ENCODE measurements at regions not wholly inside any gene's neighbourhood (a gene's known extent, or its start where the extent isn't known, plus 50 kb on each side); places are given as distances from the start of the nearest gene placed in this dataset.
"Not testable (repeated sequence)": the region's sequence is repeated elsewhere in the genome, so short reads cannot be mapped to it uniquely, and the experiment has no call there.

- H3K4me1 Mint-ChIP-seq: no peaks in the 10 kb centered on the region
- H3K27me3 Mint-ChIP-seq: no peaks in the 10 kb centered on the region
- H3K27ac Mint-ChIP-seq: no peak overlapping the region
- POLR2A ChIA-PET: no interaction called here
- intact Hi-C loops (cut with micrococcal nuclease): no loop called here
- H3K36me3 Mint-ChIP-seq (ENCODE audit: low read depth): no peaks in the 10 kb centered on the region
- TF ChIP-seq, protein P1, sequence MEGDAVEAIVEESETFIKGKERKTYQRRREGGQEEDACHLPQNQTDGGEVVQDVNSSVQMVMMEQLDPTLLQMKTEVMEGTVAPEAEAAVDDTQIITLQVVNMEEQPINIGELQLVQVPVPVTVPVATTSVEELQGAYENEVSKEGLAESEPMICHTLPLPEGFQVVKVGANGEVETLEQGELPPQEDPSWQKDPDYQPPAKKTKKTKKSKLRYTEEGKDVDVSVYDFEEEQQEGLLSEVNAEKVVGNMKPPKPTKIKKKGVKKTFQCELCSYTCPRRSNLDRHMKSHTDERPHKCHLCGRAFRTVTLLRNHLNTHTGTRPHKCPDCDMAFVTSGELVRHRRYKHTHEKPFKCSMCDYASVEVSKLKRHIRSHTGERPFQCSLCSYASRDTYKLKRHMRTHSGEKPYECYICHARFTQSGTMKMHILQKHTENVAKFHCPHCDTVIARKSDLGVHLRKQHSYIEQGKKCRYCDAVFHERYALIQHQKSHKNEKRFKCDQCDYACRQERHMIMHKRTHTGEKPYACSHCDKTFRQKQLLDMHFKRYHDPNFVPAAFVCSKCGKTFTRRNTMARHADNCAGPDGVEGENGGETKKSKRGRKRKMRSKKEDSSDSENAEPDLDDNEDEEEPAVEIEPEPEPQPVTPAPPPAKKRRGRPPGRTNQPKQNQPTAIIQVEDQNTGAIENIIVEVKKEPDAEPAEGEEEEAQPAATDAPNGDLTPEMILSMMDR (IDR thresholded peaks at IDR 0.05): no peak
- CTCF ChIA-PET: no interaction called here
- peaks cover 3% of the 10 kb centered on the region for H3K9me3 Mint-ChIP-seq
- H3K4me3 Mint-ChIP-seq: no peak overlapping the region
- ATAC-seq (ENCODE audit: low read depth) (no peak), DNase-seq (no peak)
Observed at GRCh38 chr16:62276637-62277036, 240.4 kb upstream of the CDH8 start.

DNA sequence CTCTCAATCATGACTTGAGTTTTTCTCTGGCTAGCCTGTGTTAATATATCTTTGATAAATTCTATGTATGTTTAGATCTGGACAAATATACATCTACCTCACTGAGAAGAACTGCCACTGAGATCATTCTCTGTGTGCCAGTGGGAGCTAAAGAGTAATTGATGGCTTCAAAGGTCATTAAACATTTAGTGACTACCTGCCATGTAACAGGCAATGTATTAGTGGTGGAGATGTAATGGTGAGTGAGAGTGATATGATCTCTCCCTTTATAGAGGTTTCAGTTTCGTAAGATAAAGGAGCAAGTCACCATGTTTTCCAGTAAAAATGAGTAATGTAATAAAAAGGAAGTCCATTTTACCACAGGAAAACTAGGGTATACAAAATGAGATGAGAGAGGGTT lies 235.8 kb upstream of the CDH8 start:
- POLR2A ChIA-PET: no interaction called here
- H3K27ac Mint-ChIP-seq: no peak overlapping the region

GRCh38 chr16:62261760-62262159 lies 225.5 kb upstream of the CDH8 start:
- no peaks in the 10 kb centered on the region for H3K36me3 Mint-ChIP-seq (ENCODE audit: low read depth)
- intact Hi-C loops (cut with micrococcal nuclease): no loop called here
- no peak for ATAC-seq (ENCODE audit: low read depth)
- no peak overlapping the region for H3K4me3 Mint-ChIP-seq
- H3K27me3 Mint-ChIP-seq: no peaks in the 10 kb centered on the region
- peaks cover 7% of the 10 kb centered on the region for H3K9me3 Mint-ChIP-seq
- POLR2A ChIA-PET: no interaction called here
- H3K4me1 Mint-ChIP-seq: no peaks in the 10 kb centered on the region
- TF ChIP-seq, protein P1 (IDR thresholded peaks at IDR 0.05): no peak
- H3K27ac Mint-ChIP-seq: no peak overlapping the region
- DNase-seq: no peak
- CTCF ChIA-PET: no interaction called here

More for the DNA sequence above, 235.8 kb upstream of the CDH8 start:
- no peaks in the 10 kb centered on the region for H3K4me1 Mint-ChIP-seq
- no peak for ATAC-seq (ENCODE audit: low read depth)
- peaks cover 3% of the 10 kb centered on the region for H3K9me3 Mint-ChIP-seq
- DNase-seq: no peak
- no peak overlapping the region for H3K4me3 Mint-ChIP-seq
- no peaks in the 10 kb centered on the region for H3K36me3 Mint-ChIP-seq (ENCODE audit: low read depth)
- intact Hi-C loops (cut with micrococcal nuclease): no loop called here
- H3K27me3 Mint-ChIP-seq: no peaks in the 10 kb centered on the region
- TF ChIP-seq, protein P1 (IDR thresholded peaks at IDR 0.05): no peak
- CTCF ChIA-PET: no interaction called here

GRCh38 chr16:62258931-62259435 lies 222.7 kb upstream of the CDH8 start:
- H3K4me3 Mint-ChIP-seq; H3K27ac Mint-ChIP-seq; H3K4me1 Mint-ChIP-seq; intact Hi-C loops (cut with micrococcal nuclease); H3K27me3 Mint-ChIP-seq; CTCF ChIA-PET; POLR2A ChIA-PET; H3K36me3 Mint-ChIP-seq (ENCODE audit: low read depth); DNase-seq; H3K9me3 Mint-ChIP-seq; ATAC-seq (ENCODE audit: low read depth): not testable (repeated sequence)

- DNase-seq (no peak), ATAC-seq (ENCODE audit: low read depth) (no peak)
- CTCF ChIA-PET: no interaction called here
- TF ChIP-seq, protein P1 (IDR thresholded peaks at IDR 0.05): no peak
- no peaks in the 10 kb centered on the region for H3K36me3 Mint-ChIP-seq (ENCODE audit: low read depth)
- H3K4me1 Mint-ChIP-seq: no peaks in the 10 kb centered on the region
- H3K27me3 Mint-ChIP-seq: no peaks in the 10 kb centered on the region
- H3K27ac Mint-ChIP-seq: no peak overlapping the region
- no peak overlapping the region for H3K4me3 Mint-ChIP-seq
- POLR2A ChIA-PET: no interaction called here
- H3K9me3 Mint-ChIP-seq: peaks cover 3% of the 10 kb centered on the region
- intact Hi-C loops (cut with micrococcal nuclease): no loop called here
Observed at GRCh38 chr16:62256406-62256805, 220.2 kb upstream of the CDH8 start.

GRCh38 chr16:62254847-62255246 lies 218.6 kb upstream of the CDH8 start:
- CTCF ChIA-PET: no interaction called here
- peaks cover 3% of the 10 kb centered on the region for H3K9me3 Mint-ChIP-seq
- H3K27me3 Mint-ChIP-seq: no peaks in the 10 kb centered on the region
- ATAC-seq (ENCODE audit: low read depth) (no peak), DNase-seq (no peak)
- POLR2A ChIA-PET: no interaction called here
- TF ChIP-seq, protein P1 (IDR thresholded peaks at IDR 0.05): no peak
- intact Hi-C loops (cut with micrococcal nuclease): no loop called here
- no peaks in the 10 kb centered on the region for H3K4me1 Mint-ChIP-seq
- no peak overlapping the region for H3K4me3 Mint-ChIP-seq
- H3K36me3 Mint-ChIP-seq (ENCODE audit: low read depth): no peaks in the 10 kb centered on the region
- no peak overlapping the region for H3K27ac Mint-ChIP-seq

All from activated B cell treated with CpG ODN at 0.5 μM for 24 hours (primary cell).